GM12892 (cell line): ENCODE measurements at regions not wholly inside any gene's neighbourhood (a gene's known extent, or its start where the extent isn't known, plus 50 kb on each side); places are given as distances from the start of the nearest gene placed in this dataset.

Experiments used
- DNase-seq: peaks from one replicate; pipeline ENCODE4 v3.0.0; 2011; ENCODE audit not compliant: insufficient read length
- FAIRE-seq: peaks from 2 replicates; lab custom pipeline; 2011; peaks lifted over from hg19 to GRCh38; lab: Jason Lieb, UNC
- POLR2A ChIP-seq: IDR thresholded peaks from 2 replicates; pipeline ENCODE4 v1.6.1; 2011; ENCODE audit warnings: low read depth, low read length, control low read depth
- POLR2AphosphoS5 ChIP-seq: IDR thresholded peaks from 2 replicates; pipeline ENCODE4 v1.6.1; 2011; ENCODE audit warnings: low read depth, low read length, control low read depth
- TAF1 ChIP-seq: IDR thresholded peaks from 2 replicates; pipeline ENCODE4 v1.6.1; 2011; ENCODE audit warnings: low read depth, mild to moderate bottlenecking, control low read depth, low read length, borderline replicate concordance

DNA sequence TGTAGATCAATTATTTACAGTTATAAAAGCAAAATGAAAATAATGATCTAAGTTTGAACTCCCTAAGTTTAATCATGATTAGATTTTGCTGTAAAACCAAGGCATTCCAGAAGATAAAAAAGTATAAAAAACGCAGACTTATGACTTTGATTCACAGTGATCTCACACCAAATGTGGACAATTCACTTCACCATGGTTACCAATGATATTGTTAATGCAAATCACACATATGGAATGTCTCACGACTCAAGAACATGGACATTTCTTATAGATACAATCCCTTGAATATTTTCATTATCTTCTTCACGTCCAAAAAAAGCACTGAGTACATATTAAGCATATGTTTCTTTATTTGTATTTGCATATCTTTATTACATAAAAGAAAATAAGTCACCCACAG is 1054.2 kb downstream of the NAALADL2 start:
- no peak for FAIRE-seq
- no peak for DNase-seq

DNA sequence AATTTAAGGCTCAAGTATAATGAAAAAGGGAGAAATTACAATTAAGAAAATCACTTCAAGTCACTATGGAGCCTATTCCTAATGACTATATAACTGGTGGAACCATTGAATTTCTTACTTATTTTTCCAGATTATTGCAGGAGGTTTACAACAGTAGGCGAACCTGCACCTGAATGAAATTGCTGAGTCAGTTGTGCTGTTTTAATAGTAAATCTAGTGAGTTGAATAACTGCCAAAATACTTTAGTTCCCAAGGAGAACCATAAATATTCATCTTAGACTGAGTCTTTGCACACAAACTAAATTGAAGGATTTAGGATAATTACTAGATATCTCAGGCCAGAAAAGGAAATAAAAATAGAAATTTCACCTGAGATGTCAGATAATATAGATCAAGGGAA is 1052.8 kb downstream of the NAALADL2 start:
- DNase-seq, result no peak
- TF ChIP-seq POLR2AphosphoS5 (no peak), TAF1 (no peak), POLR2A (no peak)
- FAIRE-seq, result no peak

More for the DNA sequence above, 1054.2 kb downstream of the NAALADL2 start:
- TF ChIP-seq TAF1 (no peak), POLR2AphosphoS5 (no peak), POLR2A (no peak)

DNA sequence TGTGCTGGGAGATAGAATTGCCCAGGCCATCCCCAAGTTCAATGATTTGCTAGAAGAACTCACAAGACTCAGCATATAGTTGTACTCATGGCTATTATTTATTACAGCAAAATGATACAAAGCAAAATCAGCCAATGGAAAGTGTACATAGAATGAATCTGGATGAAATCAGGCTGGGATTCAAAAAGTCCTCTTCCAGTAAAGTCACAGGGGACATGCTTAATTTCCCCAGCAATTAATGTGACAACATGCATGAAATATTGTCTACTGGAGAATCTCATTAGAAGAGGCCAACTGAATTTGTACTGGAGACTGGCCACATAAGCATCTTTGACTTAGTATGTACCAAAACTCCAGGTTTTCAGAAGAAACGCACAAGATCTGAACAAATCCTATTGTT is 1043.1 kb downstream of the NAALADL2 start:
- DNase-seq (no peak), FAIRE-seq (no peak)
- TF ChIP-seq POLR2AphosphoS5, result no peak
- no peak for TF ChIP-seq TAF1
- no peak for TF ChIP-seq POLR2A

DNA sequence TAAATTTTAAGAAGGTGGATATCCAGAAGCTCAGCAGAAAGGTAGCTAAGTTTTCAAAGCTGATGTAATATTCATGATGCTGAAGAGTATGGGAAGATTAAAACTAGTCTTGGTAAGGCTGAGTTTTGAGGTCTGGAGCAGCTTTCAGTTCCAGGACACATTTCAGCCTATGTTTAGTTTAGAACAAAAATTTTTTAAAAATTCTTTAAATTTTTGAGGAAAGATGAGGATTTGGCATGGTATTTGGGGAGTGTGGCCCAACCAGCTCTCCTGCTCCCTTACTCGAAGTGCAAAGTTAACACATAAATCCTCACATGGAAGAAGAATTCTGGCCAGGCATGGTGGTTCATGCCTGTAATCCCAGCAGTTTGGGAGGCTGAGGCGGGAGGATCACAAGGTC is 1039.1 kb downstream of the NAALADL2 start:
- no peak for DNase-seq
- FAIRE-seq, result no peak
- no peak for TF ChIP-seq POLR2A
- no peak for TF ChIP-seq POLR2AphosphoS5
- no peak for TF ChIP-seq TAF1

DNA sequence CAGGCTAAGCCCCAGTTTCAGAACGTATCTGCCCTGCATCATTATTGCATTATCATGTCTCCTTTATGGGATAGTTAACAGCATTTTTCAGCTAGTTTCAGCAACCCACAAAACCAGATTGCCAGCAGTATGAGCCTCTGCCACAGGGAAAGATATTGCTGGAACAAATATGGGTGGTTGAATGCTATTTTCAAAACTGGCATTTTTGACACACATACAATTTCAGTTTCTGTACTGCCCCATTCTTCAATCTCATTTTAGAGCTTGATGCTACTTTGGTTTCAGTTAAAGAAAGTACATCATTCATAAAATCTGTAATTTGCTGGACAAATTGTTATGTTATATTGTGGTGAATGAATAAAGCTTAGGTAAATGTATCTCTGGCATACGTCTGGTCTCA is 1037.5 kb downstream of the NAALADL2 start:
- DNase-seq (no peak), FAIRE-seq (no peak)
- TF ChIP-seq TAF1, result no peak
- TF ChIP-seq POLR2A, result no peak
- no peak for TF ChIP-seq POLR2AphosphoS5

DNA sequence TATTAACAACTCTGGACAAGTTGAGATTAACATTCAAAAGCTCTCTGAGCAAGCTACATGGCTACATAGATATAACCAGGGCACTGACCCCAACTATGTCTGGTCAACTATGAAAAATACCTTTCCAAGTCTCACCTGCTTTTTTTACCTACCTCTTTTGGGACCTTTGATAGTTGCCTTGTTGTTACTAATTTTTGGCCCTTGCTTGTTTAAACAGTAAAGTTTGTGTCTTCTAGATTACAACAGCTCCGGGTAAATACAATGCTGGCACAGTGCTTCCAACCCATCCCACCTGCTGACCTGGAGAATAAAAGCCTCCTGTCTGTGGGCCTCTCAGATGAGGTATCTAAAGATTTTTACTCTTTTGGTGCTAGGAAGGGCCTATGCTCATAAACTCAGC is 1036.6 kb downstream of the NAALADL2 start:
- TF ChIP-seq POLR2A (no peak), POLR2AphosphoS5 (no peak), TAF1 (no peak)
- DNase-seq, result no peak
- FAIRE-seq, result no peak

DNA sequence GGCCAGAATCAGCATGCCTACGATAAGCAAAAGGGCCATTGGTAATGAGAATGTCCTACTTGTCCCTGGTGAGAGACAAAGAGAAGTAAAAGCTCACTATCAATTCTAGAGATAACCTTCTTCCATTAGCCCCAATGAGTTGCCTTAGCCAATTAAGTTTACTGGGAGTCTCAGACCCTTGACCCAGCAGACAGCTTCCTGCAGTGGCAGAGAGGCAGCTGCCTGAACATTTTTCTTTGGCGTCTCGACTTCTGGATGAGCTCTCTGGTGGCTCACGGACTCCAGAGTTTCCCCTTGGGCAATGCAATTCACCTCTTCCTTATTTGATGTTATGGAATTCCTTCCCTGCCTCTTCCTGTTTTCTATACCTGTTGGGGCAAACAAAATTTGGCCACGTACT is 1034.4 kb downstream of the NAALADL2 start:
- DNase-seq (no peak), FAIRE-seq (no peak)

DNA sequence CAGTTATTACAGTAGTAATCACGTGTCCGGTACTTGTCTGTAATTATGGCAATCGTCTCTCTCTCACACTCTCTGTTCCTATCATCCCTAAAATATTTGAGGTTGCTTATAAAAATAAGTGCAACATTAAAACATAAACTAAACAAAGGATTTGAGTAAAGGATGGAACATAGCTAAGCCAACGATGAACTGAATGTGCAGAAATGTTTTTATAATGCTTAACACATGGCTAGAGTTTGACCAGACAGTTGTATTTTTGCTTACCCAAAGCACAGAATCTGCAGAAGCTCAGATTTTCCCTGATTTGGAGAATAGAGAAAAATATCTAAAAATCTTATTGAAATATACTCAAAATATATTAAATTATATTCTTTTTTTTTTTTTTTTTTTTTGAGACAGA is 1030.9 kb downstream of the NAALADL2 start:
- no peak for TF ChIP-seq TAF1
- no peak for TF ChIP-seq POLR2AphosphoS5
- no peak for TF ChIP-seq POLR2A
- FAIRE-seq (no peak), DNase-seq (no peak)

More for the DNA sequence above, 1034.4 kb downstream of the NAALADL2 start:
- no peak for TF ChIP-seq POLR2A
- no peak for TF ChIP-seq POLR2AphosphoS5
- no peak for TF ChIP-seq TAF1

DNA sequence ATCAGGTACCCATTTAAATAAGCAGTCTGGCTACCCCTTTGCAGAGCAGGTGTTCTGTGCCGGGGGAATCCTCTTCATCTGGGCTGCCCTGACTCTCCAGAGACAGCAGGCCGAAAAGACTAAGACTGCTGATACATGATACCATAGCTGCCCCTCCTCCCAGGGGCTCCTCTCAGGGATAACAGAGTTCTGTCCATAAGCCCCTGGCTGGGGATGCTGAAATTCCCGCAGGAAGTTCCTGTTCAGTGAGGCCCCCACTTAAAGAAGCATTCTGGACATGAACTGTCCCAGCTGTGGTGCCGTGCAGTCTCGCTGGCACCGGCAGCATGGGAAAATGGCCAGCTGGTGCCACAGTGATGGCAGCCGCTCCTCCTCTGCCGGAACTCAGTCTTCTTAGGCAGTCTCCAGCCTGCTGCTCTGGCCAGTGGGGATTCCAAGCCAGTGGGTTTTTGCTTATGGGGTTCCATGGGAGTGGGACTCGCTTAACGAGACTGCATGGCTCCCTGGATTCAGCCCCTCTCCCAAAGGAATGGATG is 1026.2 kb downstream of the NAALADL2 start:
- DNase-seq (no peak), FAIRE-seq (no peak)
- no peak for TF ChIP-seq POLR2AphosphoS5
- TF ChIP-seq TAF1, result no peak
- no peak for TF ChIP-seq POLR2A

DNA sequence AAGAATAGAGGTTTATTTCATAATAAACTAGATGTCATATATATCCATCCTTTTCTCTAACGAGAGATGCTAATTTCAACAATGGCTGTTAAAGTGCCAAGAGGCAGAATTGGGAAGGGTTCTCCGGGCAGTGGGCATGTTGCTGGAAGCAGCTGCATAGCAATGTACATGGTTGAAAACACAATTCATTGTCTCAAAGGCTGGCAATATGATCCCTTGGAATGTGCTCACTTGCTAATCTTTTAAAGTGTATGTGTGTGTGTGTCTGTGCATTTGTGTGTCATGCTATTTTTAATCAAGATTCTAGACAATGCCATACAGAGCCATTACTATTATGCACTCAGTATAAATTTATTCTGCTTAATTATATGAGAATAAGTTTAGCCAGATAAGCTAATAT is 1020.3 kb downstream of the NAALADL2 start:
- TF ChIP-seq POLR2A (no peak), TAF1 (no peak), POLR2AphosphoS5 (no peak)
- FAIRE-seq (no peak), DNase-seq (no peak)

DNA sequence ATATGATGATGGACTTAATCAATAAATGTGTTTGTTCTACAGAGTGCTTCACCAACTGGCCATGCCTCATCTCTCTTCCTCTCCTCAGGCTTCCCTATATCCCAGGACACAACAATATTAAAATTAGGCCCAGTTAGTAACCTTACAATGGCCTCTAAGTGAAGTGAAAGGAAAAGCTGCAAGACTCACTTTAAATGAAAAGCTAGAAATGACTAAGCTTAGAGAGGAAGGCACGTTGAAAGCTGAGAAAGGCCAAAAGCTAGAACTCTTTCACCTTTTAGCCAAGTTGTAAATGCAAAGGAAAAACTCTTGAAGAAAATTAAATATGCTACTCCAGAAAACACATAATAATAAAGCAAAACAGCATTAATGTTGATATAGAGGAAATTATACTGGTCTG is 1010.3 kb downstream of the NAALADL2 start:
- FAIRE-seq, result no peak

DNA sequence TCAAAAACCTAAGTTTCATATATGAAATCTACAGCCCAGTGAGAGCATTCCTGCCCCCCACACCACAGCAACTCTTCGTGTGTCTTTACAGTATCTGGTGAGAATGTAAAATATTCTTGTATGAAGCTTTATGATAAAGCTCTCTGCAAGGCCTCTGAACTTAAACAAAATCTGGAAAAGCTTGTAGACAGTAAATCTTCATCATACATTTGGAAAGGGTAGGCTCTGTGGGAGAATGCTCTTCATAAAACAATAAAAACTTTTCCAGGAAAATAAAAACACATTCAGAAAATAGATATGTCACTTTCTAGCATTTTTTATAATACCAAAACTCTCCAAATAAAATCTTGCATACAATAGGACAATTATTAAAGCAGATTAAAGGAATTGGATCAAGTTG is 1009.5 kb downstream of the NAALADL2 start:
- TF ChIP-seq POLR2AphosphoS5 (no peak), TAF1 (no peak), POLR2A (no peak)
- DNase-seq (no peak), FAIRE-seq (no peak)

More for the DNA sequence above, 1010.3 kb downstream of the NAALADL2 start:
- no peak for DNase-seq
- no peak for TF ChIP-seq TAF1
- no peak for TF ChIP-seq POLR2A
- no peak for TF ChIP-seq POLR2AphosphoS5
